ENCODE measurements at regions not wholly inside any gene's neighbourhood (a gene's known extent, or its start where the extent isn't known, plus 50 kb on each side); places are given as distances from the start of the nearest gene placed in this dataset.
A peak's percentile ranks its signal among the peaks of the same experiment; 100 is the strongest.

DNA sequence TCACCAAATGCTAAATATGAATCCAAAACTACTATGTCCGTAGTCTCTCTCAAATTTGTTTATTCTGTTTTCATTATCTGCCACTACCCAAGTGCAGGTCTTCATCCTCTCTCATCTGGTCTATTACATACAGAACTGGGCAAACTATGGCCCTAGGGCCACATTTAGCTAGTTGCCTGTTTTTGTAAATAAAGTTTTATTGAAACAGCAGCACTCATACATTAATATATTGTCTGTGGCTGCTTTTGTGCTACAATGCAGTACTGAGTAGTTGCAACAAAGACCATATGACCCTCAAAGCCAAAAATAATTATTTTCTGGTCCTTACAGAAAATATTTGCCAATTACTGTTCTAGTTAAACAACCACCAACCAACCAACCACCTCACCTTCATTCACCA is 172.2 kb upstream of the NCKAP5 start:
- Mint-ChIP-seq H3K9me3 (peaks cover 6% of the 10 kb centered on the region), H3K27me3 (ENCODE audit: low read depth) (no peaks in the 10 kb centered on the region), H3K36me3 (ENCODE audit: low read depth) (peaks cover 3% of the 10 kb centered on the region), H3K4me3 (no peak overlapping the region), H3K4me1 (no peaks in the 10 kb centered on the region), H3K27ac (ENCODE audit: unreplicated experiment) (no peak overlapping the region)
- TF ChIP-seq CTCF (conservative IDR thresholded peaks at IDR 0.05), result no peak
- DNase-seq (ENCODE audit: low read depth, low spot score), result no peak

DNA sequence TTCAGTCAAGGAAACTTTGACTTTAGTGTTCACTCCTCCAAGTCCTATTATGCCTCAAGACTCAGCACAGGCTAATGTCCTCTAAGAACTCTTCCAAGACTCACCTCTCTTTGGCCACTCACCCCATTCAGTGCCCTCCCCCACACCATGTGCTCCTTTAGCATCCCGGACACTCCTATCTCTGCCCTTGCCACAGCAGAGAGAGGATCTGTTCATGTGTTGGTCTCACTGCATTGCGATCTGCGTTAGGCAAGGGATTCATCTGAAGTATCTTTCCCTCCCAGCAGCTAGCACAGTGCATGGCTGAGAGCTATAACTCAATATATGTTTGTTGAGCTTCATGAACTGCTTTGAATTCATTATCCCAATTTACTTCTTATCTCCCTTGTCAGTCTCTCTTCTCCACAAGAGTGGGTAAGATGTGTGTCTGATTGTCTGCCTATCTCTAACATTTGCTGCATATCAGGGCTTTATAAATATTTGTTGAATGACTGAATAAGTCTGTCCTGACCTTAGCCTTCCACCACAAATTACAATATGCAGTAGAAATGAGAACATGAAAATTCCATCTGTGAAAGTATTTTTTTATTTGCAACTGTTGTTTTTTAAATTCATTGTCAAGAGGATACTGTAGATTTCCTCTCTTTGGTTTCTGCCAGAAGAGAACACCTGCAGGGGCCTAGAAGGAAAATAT is 179.9 kb upstream of the NCKAP5 start:
- no peak for DNase-seq (ENCODE audit: low read depth, low spot score)
- TF ChIP-seq CTCF (conservative IDR thresholded peaks at IDR 0.05), result no peak
- peaks cover 4% of the 10 kb centered on the region for H3K9me3 Mint-ChIP-seq
- H3K27ac Mint-ChIP-seq (ENCODE audit: unreplicated experiment), result no peak overlapping the region
- H3K36me3 Mint-ChIP-seq (ENCODE audit: low read depth), result peaks cover 4% of the 10 kb centered on the region
- no peak overlapping the region for H3K4me3 Mint-ChIP-seq
- peaks cover 35% of the 10 kb centered on the region for H3K4me1 Mint-ChIP-seq
- no peaks in the 10 kb centered on the region for H3K27me3 Mint-ChIP-seq (ENCODE audit: low read depth)

DNA sequence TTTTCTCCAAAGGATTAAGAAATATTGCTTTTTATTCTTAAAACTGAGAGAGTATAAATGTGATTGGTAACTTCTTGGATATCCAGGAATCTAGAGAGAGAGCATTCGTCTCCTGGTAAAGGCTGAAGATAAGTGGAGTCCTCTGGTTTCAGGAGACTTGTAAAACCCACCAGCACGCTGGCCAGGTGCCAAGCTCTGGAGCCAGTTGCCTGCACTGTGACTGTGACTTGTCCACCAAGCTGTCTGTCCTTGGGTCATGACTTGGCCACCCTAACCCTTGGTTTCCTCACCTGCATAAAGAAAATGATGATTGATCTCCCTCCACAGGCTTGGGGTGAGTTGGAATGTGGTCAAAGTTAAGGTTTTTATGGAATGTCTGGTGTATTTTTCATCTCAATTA is 185.4 kb upstream of the NCKAP5 start:
- Mint-ChIP-seq H3K27me3 (ENCODE audit: low read depth) (no peaks in the 10 kb centered on the region), H3K4me3 (no peak overlapping the region), H3K36me3 (ENCODE audit: low read depth) (no peaks in the 10 kb centered on the region), H3K4me1 (peaks cover 51% of the 10 kb centered on the region), H3K9me3 (no peaks in the 10 kb centered on the region), H3K27ac (ENCODE audit: unreplicated experiment) (no peak overlapping the region)
- no peak for DNase-seq (ENCODE audit: low read depth, low spot score)
- TF ChIP-seq CTCF (conservative IDR thresholded peaks at IDR 0.05), result no peak

DNA sequence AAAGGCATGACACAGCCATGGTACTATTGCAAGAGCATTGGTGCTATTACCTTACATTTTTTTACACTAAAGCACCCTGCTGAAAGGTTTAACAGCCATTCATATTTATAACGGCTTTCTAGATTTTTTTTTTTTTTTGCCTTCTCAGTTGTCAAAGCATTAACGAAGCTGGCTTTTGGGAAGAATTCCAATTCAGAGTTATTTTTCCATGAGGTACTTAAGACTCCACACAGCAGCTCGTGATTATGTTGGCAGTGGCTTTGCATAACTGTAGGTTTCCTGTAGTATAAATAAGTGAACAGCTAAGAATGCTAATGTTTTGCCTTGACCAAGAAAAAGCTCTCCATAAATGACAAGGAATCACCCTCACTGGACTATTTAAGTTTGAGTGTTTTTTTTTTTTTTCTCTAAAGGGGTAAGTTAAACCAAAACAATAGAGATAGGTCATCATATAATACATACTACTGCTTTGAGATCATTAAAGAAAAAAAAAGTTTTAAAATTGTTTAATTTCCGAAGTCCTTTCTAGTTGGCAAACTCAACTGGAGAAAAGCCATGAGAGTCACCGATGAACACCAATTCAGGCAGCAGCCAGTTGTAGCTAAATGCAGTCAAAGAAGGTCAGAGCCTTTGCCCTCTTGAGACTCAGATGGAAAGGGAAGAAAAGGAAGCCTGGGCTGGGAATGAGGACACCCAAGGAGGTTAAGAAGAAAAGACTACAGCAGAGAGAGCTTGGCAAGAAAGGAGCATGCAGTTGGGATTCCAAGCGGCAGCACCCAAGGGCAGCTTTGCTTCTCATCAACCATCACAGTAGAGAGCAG is 187.4 kb upstream of the NCKAP5 start:
- no peak for DNase-seq (ENCODE audit: low read depth, low spot score)
- Mint-ChIP-seq H3K4me1 (peaks cover 43% of the 10 kb centered on the region), H3K36me3 (ENCODE audit: low read depth) (no peaks in the 10 kb centered on the region), H3K9me3 (no peaks in the 10 kb centered on the region), H3K27ac (ENCODE audit: unreplicated experiment) (peak overlapping the region; percentile 70), H3K27me3 (ENCODE audit: low read depth) (no peaks in the 10 kb centered on the region), H3K4me3 (no peak overlapping the region)
- TF ChIP-seq CTCF (conservative IDR thresholded peaks at IDR 0.05), result no peak

GRCh38 chr2:133756833-133757232 is 188.6 kb upstream of the NCKAP5 start:
- H3K36me3 Mint-ChIP-seq (ENCODE audit: low read depth), result no peaks in the 10 kb centered on the region
- H3K4me1 Mint-ChIP-seq, result peaks cover 34% of the 10 kb centered on the region
- peaks cover 1% of the 10 kb centered on the region for H3K9me3 Mint-ChIP-seq
- no peak overlapping the region for H3K4me3 Mint-ChIP-seq
- H3K27me3 Mint-ChIP-seq (ENCODE audit: low read depth), result no peaks in the 10 kb centered on the region
- no peak for DNase-seq (ENCODE audit: low read depth, low spot score)
- H3K27ac Mint-ChIP-seq (ENCODE audit: unreplicated experiment), result no peak overlapping the region
- TF ChIP-seq CTCF (conservative IDR thresholded peaks at IDR 0.05), result no peak

Data from neural crest cell (in vitro differentiated cells).